K562 (cell line): ENCODE measurements at regions not wholly inside any gene's neighbourhood (a gene's known extent, or its start where the extent isn't known, plus 50 kb on each side); places are given as distances from the start of the nearest gene placed in this dataset.

Experiments
- ATAC-seq: fragments of 200-7000 bp; cut with Tn5 transposase; 3 replicates; pipeline ENCODE4 v1.9.1; 2020; ENCODE audit warnings: moderate library complexity
- BruUV-seq: library from RNA; stranded (reverse); fragments of 400-500 nt; replicated peaks from 2 replicates; lab custom pipeline; 2021; lab: Mats Ljungman, UMichigan
- CTCF ChIA-PET: fragments of 300-600 bp; formaldehyde crosslinking; extraction: SDS; loops from one replicate; lab custom pipeline; 2021; ENCODE audit warnings: low intra/inter-chr PET ratio; lab: Yijun Ruan, JAX
- POLR2A ChIA-PET: fragments of 300-600, 350-650 bp; sonication (Branson Sonifier 250); formaldehyde crosslinking; extraction: SDS; loops from one replicate; lab custom pipeline; 2021; ENCODE audit warnings: antibody characterized with exemption, inconsistent platforms; lab: Yijun Ruan, JAX
- DNase-seq, 4 experiments: peaks; one replicate each; pipeline versions ENCODE4 v3.0.0 to v3.0.0-alpha.2; 2011 to 2018; ENCODE audit warnings: low spot score in 3 of 4, mixed read lengths in 3 of 4; ENCODE audit errors: extremely low read depth in 1 of 4
- FAIRE-seq: peaks from 2 replicates; lab custom pipeline; 2011; peaks lifted over from hg19 to GRCh38; lab: Jason Lieb, UNC
- H2AFZ ChIP-seq: 2 replicates; pipeline ENCODE4 v1.6.0; 2011; ENCODE audit warnings: low read depth, low read length, control low read depth, inconsistent platforms
- H3K27ac ChIP-seq: fragments of 200-600 bp; 3 replicates; pipeline ENCODE4 v1.8.0; 2011; ENCODE audit warnings: low read depth, mild to moderate bottlenecking, control low read depth, inconsistent platforms, low read length, moderate library complexity, mixed read lengths; ENCODE audit errors: extremely low read depth
- H3K27me3 ChIP-seq, 2 experiments: fragments of 300-600 bp in 1 of 2; 2 replicates in 1 of 2; 3 replicates in 1 of 2; pipeline versions ENCODE4 v1.6.0 to v1.8.0; 2011; ENCODE audit warnings: inconsistent platforms in 2 of 2, low read length in 2 of 2, mild to moderate bottlenecking in 1 of 2, mixed read lengths in 1 of 2, moderate library complexity in 1 of 2; ENCODE audit not compliant: control insufficient read depth in 2 of 2, insufficient read depth in 2 of 2
- H3K36me3 ChIP-seq: fragments of 300-600 bp; 3 replicates; pipeline ENCODE4 v1.8.0; 2011; ENCODE audit warnings: mild to moderate bottlenecking, low read length, inconsistent platforms; ENCODE audit not compliant: control insufficient read depth, insufficient read depth
- H3K4me1 ChIP-seq, 2 experiments: fragments of 200-600 bp in 1 of 2; replicated peaks in 1 of 2; 2 replicates in 1 of 2; 3 replicates in 1 of 2; pipeline versions ENCODE4 v1.5.1 to v1.8.0; 2011; ENCODE audit warnings: inconsistent platforms in 2 of 2, low read length in 2 of 2, mild to moderate bottlenecking in 1 of 2, mixed read lengths in 1 of 2, moderate library complexity in 1 of 2; ENCODE audit not compliant: control insufficient read depth in 2 of 2, insufficient read depth in 2 of 2
- H3K4me2 ChIP-seq: 2 replicates; pipeline ENCODE4 v1.6.1; 2011; ENCODE audit warnings: low read length, control low read depth, inconsistent platforms, mixed read lengths; ENCODE audit not compliant: insufficient read depth
- H3K4me3 ChIP-seq: fragments of 200-600 bp; sonication (generic), shearing (Covaris generic); 2 replicates; pipeline ENCODE4 v1.5.1; 2016; ENCODE audit warnings: control low read depth, inconsistent platforms
- H3K79me2 ChIP-seq: fragments of 200-600 bp; 3 replicates; pipeline ENCODE4 v1.8.0; 2011; ENCODE audit warnings: low read length, inconsistent platforms; ENCODE audit not compliant: control insufficient read depth, insufficient read depth
- H3K9ac ChIP-seq, 2 experiments: 2 replicates each; pipeline versions ENCODE4 v1.6.0 to v1.6.1; 2011; ENCODE audit warnings: low read depth in 2 of 2, low read length in 2 of 2, control low read depth in 1 of 2, inconsistent platforms in 1 of 2, mild to moderate bottlenecking in 1 of 2, mixed read lengths in 1 of 2; ENCODE audit not compliant: insufficient read depth in 1 of 2
- H3K9me1 ChIP-seq: one replicate; pipeline ENCODE4 v1.6.0; 2011; ENCODE audit warnings: inconsistent platforms, mild to moderate bottlenecking, low read length, moderate library complexity; ENCODE audit not compliant: control insufficient read depth, insufficient read depth
- H3K9me3 ChIP-seq: replicated peaks from 2 replicates; pipeline ENCODE4 v1.5.1; 2011; ENCODE audit warnings: low read depth, low read length, inconsistent platforms; ENCODE audit not compliant: control insufficient read depth, insufficient read depth
- H4K20me1 ChIP-seq: replicated peaks from 2 replicates; pipeline ENCODE4 v1.6.1; 2011; ENCODE audit warnings: low read length, inconsistent platforms, mixed read lengths; ENCODE audit not compliant: control insufficient read depth, insufficient read depth
- GABPB2 ChIP-seq: fragments of 250-450 bp; sonication (Bioruptor Pico); conservative IDR thresholded peaks from 2 replicates; pipeline ENCODE4 v1.5.1; 2021; ENCODE audit warnings: mild to moderate bottlenecking
- PHF21A ChIP-seq: fragments of 450-650 bp; IDR thresholded peaks from 2 replicates; pipeline ENCODE4 v1.6.1; 2017; ENCODE audit warnings: low read depth, borderline replicate concordance
- PML ChIP-seq: IDR thresholded peaks from 2 replicates; pipeline ENCODE4 v1.6.1; 2012; ENCODE audit warnings: low read length, inconsistent platforms
- RBM25 ChIP-seq: fragments of 200-400 bp; formaldehyde crosslinking; IDR thresholded peaks from 2 replicates; pipeline ENCODE4 v1.6.1; 2018; ENCODE audit warnings: low read length, low read depth, moderate library complexity; ENCODE audit not compliant: severe bottlenecking
- RBM34 ChIP-seq: fragments of 200-400 bp; formaldehyde crosslinking; IDR thresholded peaks from 2 replicates; pipeline ENCODE4 v1.6.1; 2018; ENCODE audit warnings: low read length, borderline replicate concordance; ENCODE audit not compliant: insufficient read depth
- STAT6 ChIP-seq: sonication (generic); formaldehyde crosslinking; IDR thresholded peaks from 2 replicates; pipeline ENCODE4 v1.8.1; 2023; ENCODE audit warnings: mild to moderate bottlenecking, missing genetic modification reagents
- SUPT5H ChIP-seq: fragments of 450-650 bp; IDR thresholded peaks from 2 replicates; pipeline ENCODE4 v1.6.1; 2016
- TAF15 ChIP-seq: fragments of 200-400 bp; formaldehyde crosslinking; IDR thresholded peaks from 2 replicates; pipeline ENCODE4 v1.6.1; 2017; ENCODE audit warnings: mild to moderate bottlenecking, low read depth, low read length, moderate library complexity
- THRAP3 ChIP-seq: fragments of 450-650 bp; IDR thresholded peaks from 2 replicates; pipeline ENCODE4 v1.6.1; 2016; ENCODE audit warnings: mild to moderate bottlenecking, inconsistent platforms, borderline replicate concordance
- WGBS: fragments of 100-300 bp; shearing (Covaris generic); methylation state at CpG from one replicate; pipeline ENCODE4 v1.1.6; 2016; ENCODE audit warnings: low coverage, mixed read lengths; ENCODE audit not compliant: insufficient coverage; ENCODE audit errors: missing lambda C conversion rate; 5-methylcytosine and 5-hydroxymethylcytosine counted together
- in situ Hi-C: fragments of 300-500 bp; cut with MboI; formaldehyde crosslinking; loops from 4 replicates; pipeline ENCODE4 v1.15.0; 2018; ENCODE audit warnings: inconsistent platforms, mixed read lengths
- intact Hi-C: fragments of 100-400 bp; cut with micrococcal nuclease; formaldehyde crosslinking; loops from 2 replicates; pipeline ENCODE4 v1.14.2; 2022

DNA sequence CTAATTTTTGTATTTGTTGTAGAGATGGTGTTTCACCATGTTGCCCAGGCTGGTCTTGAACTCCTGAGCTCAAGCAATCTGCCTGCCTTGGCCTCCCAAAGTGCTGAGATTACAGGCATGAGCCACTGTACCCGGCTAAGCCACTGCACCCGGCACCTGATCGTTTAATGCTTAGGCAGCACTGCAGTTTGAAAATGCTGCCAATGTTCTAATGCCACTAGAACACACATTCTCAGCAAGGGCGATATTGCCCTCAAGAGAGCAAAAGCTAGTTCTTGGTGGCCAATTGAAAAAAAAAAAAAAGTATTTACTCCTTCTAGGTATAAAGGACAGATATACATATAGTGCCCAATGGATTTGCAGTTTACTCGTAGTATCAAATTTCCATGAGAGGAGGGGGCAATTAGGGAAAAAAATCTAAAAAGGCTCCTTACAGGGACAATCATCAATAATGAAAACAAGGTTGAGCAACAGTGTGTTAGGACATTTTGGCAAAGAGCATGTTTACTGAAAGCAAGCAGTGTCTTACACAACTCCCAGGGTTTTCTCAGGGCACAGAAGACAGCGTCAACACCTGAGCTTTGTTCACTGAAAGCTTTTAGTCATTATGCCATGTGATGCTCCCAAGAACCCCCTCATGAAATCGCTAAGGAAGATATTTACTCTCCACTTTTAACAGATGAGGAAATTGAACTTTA is 199.9 kb upstream of the PKDCC start:
- ChIA-PET POLR2A (no interaction called here), CTCF (no interaction called here)
- ATAC-seq (no peak), DNase-seq (no peak), FAIRE-seq (no peak)
- H3K36me3 ChIP-seq: no peaks in the 10 kb centered on the region
- no peaks in the 10 kb centered on the region for H3K4me1 ChIP-seq
- intact Hi-C loops: no loop called here
- in situ Hi-C loops: no loop called here
- H3K9ac ChIP-seq: no peak overlapping the region
- H3K9me1 ChIP-seq: no peaks in the 10 kb centered on the region
- TF ChIP-seq SUPT5H: no peak
- TF ChIP-seq TAF15: no peak
- no peak for TF ChIP-seq PML
- no peak for TF ChIP-seq PHF21A
- no peak for TF ChIP-seq RBM34
- TF ChIP-seq RBM25: no peak
- TF ChIP-seq STAT6: no peak
- no peak for TF ChIP-seq THRAP3
- no peak for TF ChIP-seq GABPB2 (CRISPR knock-in tag)
- no peaks in the 10 kb centered on the region for H3K9me3 ChIP-seq
- H2AFZ ChIP-seq: no peak overlapping the region
- no peaks in the 10 kb centered on the region; a peak in 1 of 5 replicates for H3K27me3 ChIP-seq
- no peaks in the 10 kb centered on the region for H3K79me2 ChIP-seq
- H3K4me3 ChIP-seq: no peak overlapping the region
- no peaks in the 10 kb centered on the region for H4K20me1 ChIP-seq
- no peak overlapping the region for H3K27ac ChIP-seq
- WGBS: 1% methylated on average over 7 of the region's 7 CpGs
- no peak overlapping the region for H3K4me2 ChIP-seq
- no TSS peak for BruUV-seq
